Transverse colon (tissue), 4 donors: ENCODE measurements at regions not wholly inside any gene's neighbourhood (a gene's known extent, or its start where the extent isn't known, plus 50 kb on each side); places are given as distances from the start of the nearest gene placed in this dataset.
"Not testable (repeated sequence)": the region's sequence is repeated elsewhere in the genome, so short reads cannot be mapped to it uniquely, and the experiment has no call there.

Experiments used
- DNase-seq: peaks from one replicate; pipeline ENCODE4 v3.0.0-alpha.2; 2019
- H3K27ac ChIP-seq, 4 donors: fragments of 200-600 bp; sonication (generic); 2 replicates each; pipeline ENCODE4 v1.5.1; 2016 to 2018; ENCODE audit warnings: inconsistent platforms in 4 of 4
- H3K27me3 ChIP-seq: fragments of 200-600 bp; sonication (generic); 2 replicates; pipeline ENCODE4 v1.5.1; 2017; ENCODE audit warnings: inconsistent platforms
- H3K36me3 ChIP-seq, 4 donors: fragments of 200-600 bp; sonication (generic); 2 replicates each; pipeline ENCODE4 v1.5.1; 2017 to 2019; ENCODE audit warnings: inconsistent platforms in 4 of 4
- H3K4me1 ChIP-seq, 4 donors: fragments of 200-600 bp; sonication (generic); 2 replicates each; pipeline ENCODE4 v1.5.1; 2017 to 2020; ENCODE audit warnings: inconsistent platforms in 4 of 4
- H3K4me3 ChIP-seq, 4 donors: fragments of 200-600 bp; sonication (generic); 1 replicate in 1 of 4; 2 replicates in 3 of 4; pipeline versions ENCODE4 v1.5.1 to v1.6.1; 2017 to 2019; ENCODE audit warnings: inconsistent platforms in 4 of 4
- H3K9me3 ChIP-seq, 2 donors: fragments of 200-600 bp; sonication (generic); 2 replicates each; pipeline ENCODE4 v1.5.1; 2017 to 2019; ENCODE audit warnings: inconsistent platforms in 2 of 2
- WGBS, 2 donors: methylation state at CpG; one replicate each; pipeline ENCODE4 v1.1.5; 2018; ENCODE audit warnings: low coverage in 1 of 2; 5-methylcytosine and 5-hydroxymethylcytosine counted together
- in situ Hi-C, 4 donors: fragments of 200-750 bp; cut with MboI; loops; one replicate each; pipeline versions ENCODE4 v1.15.0 to v1.15.1; 2017; ENCODE audit warnings: low sequenced_read_pairs in 3 of 4, low pct_ligation_motif_present in 1 of 4, low pct_unique_long_range_greater_than_20kb in 1 of 4
- intact Hi-C: fragments of 100-400 bp; cut with DNase I; formaldehyde crosslinking; loops from one replicate; pipeline ENCODE4 v1.15.1; 2023; ENCODE audit warnings: low total_unique reads

DNA sequence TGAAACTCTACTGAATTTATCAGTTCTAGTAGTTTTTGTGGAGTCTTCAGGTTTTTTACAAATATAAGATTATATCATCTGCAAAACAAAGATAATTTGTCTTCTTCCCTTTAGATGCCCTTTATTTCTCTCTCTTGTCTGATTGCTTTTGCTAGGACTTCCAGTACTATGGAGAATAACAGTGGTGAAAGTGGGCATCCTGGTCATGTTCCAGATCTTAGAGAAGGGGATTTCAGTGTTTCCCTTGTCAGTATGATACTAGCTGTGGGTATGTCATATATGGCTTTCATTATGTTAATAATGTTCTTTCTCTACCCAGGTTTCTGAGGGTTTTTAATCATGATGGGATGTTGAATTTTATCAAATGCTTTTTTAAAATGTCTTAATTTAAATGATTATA lies 158.1 kb upstream of the TPTE start:
- H3K36me3 ChIP-seq, in situ Hi-C loops, H3K4me1 ChIP-seq, H3K27me3 ChIP-seq, H3K27ac ChIP-seq, DNase-seq, H3K4me3 ChIP-seq, intact Hi-C loops: not testable (repeated sequence)
- H3K9me3 ChIP-seq = peaks cover 31 to 38% of the 10 kb centered on the region in 2 donors

- H3K36me3 ChIP-seq, H3K27ac ChIP-seq, H3K4me3 ChIP-seq, H3K4me1 ChIP-seq, in situ Hi-C loops, H3K27me3 ChIP-seq, intact Hi-C loops, DNase-seq: not testable (repeated sequence)
- peaks cover 17 to 21% of the 10 kb centered on the region in 2 donors for H3K9me3 ChIP-seq
- 55 to 58% methylated on average over 7 to 8 of the region's 11 CpGs for WGBS, 2 donors
These were observed 155.2 kb upstream of the TPTE start for GRCh38 chr21:10366210-10366609.

- H3K27me3 ChIP-seq, intact Hi-C loops, DNase-seq, H3K4me3 ChIP-seq, H3K36me3 ChIP-seq, in situ Hi-C loops, H3K4me1 ChIP-seq, H3K27ac ChIP-seq: not testable (repeated sequence)
- WGBS, 2 donors = 51 to 70% methylated on average over 7 of the region's 8 CpGs
- H3K9me3 ChIP-seq = peaks cover 8 to 11% of the 10 kb centered on the region in 2 donors
These were observed 153.8 kb upstream of the TPTE start for GRCh38 chr21:10367586-10367985.

- H3K9me3 ChIP-seq, H3K36me3 ChIP-seq, H3K27me3 ChIP-seq, H3K4me1 ChIP-seq, in situ Hi-C loops, H3K4me3 ChIP-seq, intact Hi-C loops, H3K27ac ChIP-seq, DNase-seq: not testable (repeated sequence)
- 74 to 77% methylated on average over 16 of the region's 16 CpGs for WGBS, 2 donors
These were observed 153.0 kb upstream of the TPTE start for GRCh38 chr21:10368323-10368798.

DNA sequence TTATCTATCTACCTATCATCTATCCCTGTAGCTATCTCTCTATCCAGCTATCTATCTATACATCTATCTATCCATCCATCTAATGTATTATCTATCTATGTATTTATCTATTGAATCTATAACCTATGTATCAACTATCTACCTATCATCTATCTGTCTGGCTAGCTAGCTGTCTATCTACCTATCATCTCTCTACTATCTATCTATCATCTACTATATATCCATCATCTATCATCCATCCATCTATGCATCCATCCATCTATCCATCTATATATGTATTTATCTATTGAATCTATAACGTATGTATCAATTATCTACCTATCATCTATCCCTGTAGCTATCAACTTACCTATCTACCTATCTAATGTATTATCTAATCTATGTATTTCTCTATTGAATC lies 152.1 kb upstream of the TPTE start:
- H3K9me3 ChIP-seq, H3K4me1 ChIP-seq, H3K4me3 ChIP-seq, H3K27ac ChIP-seq, intact Hi-C loops, DNase-seq, H3K36me3 ChIP-seq, in situ Hi-C loops, H3K27me3 ChIP-seq: not testable (repeated sequence)
- WGBS, 2 donors = 60 to 65% methylated on average over 1 of the region's 1 CpG

DNA sequence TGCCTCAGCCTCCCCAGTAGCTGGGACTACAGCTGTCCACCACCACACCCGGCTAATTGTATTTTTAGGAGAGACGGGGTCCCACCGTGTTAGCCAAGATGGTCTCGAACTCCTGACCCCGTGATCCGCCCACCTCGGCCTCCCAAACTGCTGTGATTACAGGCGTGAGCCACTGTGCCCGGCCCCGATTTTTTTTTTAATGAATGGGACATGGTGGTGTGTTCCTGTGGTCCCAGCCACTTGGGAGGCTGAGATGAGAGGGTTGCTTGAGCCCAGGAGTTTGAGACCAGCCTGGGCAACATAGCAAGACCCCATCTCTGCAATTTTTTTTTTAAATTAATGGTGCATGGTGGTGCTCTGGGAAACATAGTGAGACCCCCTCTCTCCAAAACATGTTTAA lies 143.6 kb upstream of the TPTE start:
- in situ Hi-C loops, H3K4me1 ChIP-seq, H3K4me3 ChIP-seq, H3K36me3 ChIP-seq, H3K27ac ChIP-seq, intact Hi-C loops, DNase-seq, H3K27me3 ChIP-seq: not testable (repeated sequence)
- peaks cover 34 to 37% of the 10 kb centered on the region in 2 donors for H3K9me3 ChIP-seq
- WGBS, 2 donors = 76 to 78% methylated on average over 9 to 10 of the region's 10 CpGs

DNA sequence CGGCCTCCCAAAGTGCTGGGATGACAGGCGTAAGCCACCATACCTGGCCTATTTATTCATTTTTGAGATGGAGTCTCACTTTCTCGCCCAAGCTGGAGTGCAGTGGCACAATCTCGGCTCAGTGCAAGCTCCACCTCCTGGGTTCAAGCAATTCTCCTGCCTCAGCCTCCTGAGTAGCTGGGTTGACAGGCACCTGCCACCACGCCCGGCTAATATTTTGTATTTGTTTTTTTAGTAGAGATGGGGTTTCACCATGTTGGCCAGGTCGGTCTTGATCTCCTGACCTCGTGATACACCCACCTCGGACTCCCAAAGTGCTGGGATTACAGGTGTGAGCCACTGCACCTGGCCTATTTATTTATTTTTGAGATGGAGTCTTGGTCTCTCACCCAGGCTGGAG lies 141.6 kb upstream of the TPTE start:
- H3K36me3 ChIP-seq, H3K4me1 ChIP-seq, DNase-seq, in situ Hi-C loops, H3K4me3 ChIP-seq, intact Hi-C loops, H3K27ac ChIP-seq, H3K27me3 ChIP-seq: not testable (repeated sequence)
- H3K9me3 ChIP-seq = peaks cover 36 to 43% of the 10 kb centered on the region in 2 donors
- 72 to 82% methylated on average over 9 of the region's 9 CpGs for WGBS, 2 donors

- H3K4me1 ChIP-seq, H3K27me3 ChIP-seq, H3K36me3 ChIP-seq, H3K4me3 ChIP-seq, H3K27ac ChIP-seq, DNase-seq, intact Hi-C loops, in situ Hi-C loops: not testable (repeated sequence)
- 82 to 85% methylated on average over 6 of the region's 6 CpGs for WGBS, 2 donors
- H3K9me3 ChIP-seq = peaks cover 47 to 52% of the 10 kb centered on the region in 2 donors
These were observed 139.7 kb upstream of the TPTE start for GRCh38 chr21:10381687-10382060.

DNA sequence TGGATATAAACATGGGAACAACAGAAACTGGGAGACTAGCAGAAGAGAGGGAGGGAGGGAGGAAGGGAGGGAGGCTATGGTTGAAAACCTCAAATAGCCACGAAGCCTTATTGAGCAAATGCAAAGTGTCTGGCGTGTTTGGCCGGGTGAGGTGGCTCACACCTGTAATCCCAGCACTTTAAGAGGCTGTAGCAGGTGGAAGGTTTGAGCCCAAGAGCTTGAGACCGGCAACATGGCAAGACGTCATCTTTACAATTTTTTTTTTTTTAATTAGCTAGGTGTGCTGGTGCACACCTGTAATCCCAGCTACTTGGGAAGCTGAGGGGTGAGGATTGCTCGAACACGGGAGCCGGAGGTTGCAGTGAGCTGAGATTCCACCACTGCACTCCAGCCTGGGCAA lies 139.2 kb upstream of the TPTE start:
- DNase-seq, H3K4me3 ChIP-seq, intact Hi-C loops, H3K4me1 ChIP-seq, in situ Hi-C loops, H3K27me3 ChIP-seq, H3K36me3 ChIP-seq, H3K27ac ChIP-seq: not testable (repeated sequence)
- H3K9me3 ChIP-seq = peaks cover 51 to 54% of the 10 kb centered on the region in 2 donors
- WGBS, 2 donors = 68 to 75% methylated on average over 8 of the region's 8 CpGs

DNA sequence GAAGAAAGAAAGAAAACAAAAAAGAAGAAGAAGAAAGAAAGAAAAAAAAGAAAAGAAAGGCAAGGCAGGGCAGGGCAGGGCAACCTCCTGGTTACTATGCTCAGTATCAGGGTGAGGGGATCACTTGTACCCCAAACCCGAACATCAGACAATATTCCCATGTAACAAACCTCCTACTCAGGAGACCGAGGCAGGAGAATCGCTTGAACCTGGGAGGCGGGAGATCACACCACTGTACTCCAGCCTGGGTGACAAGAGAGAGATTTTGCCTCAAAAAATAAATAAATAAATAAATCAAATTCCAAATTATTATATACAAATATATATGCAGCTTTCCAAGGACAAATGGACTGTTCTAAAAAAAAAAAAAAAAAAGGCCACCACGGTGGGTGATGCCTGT lies 138.8 kb upstream of the TPTE start:
- H3K36me3 ChIP-seq, in situ Hi-C loops, H3K4me3 ChIP-seq, H3K4me1 ChIP-seq, H3K27ac ChIP-seq, intact Hi-C loops, DNase-seq, H3K27me3 ChIP-seq: not testable (repeated sequence)
- 67 to 78% methylated on average over 5 of the region's 5 CpGs for WGBS, 2 donors
- H3K9me3 ChIP-seq = peaks cover 52 to 53% of the 10 kb centered on the region in 2 donors

DNA sequence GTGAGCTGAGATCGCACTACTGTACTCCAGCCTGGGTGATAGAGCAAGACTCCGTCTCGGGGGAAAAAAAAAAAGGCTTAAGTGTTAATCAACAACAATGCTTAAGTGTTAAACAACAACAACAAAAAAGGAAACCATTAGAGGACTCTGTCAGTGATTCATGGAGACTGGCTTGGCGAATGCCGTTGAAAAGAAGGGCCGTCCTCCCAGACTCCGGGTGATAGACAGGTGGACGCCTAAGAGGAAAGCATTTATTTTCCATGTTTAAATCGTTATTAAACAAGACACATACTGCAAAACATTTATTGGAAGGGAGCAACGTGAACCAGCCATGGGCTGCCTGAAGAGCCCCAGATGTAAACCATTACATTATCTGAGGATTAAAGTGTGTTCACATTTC lies 137.8 kb upstream of the TPTE start:
- H3K27ac ChIP-seq = not testable (repeated sequence)

More for the DNA sequence above, 137.8 kb upstream of the TPTE start:
- in situ Hi-C loops, DNase-seq, H3K36me3 ChIP-seq, H3K27me3 ChIP-seq, intact Hi-C loops, H3K4me1 ChIP-seq, H3K4me3 ChIP-seq: not testable (repeated sequence)
- 78 to 81% methylated on average over 10 of the region's 10 CpGs for WGBS, 2 donors
- peaks cover 51 to 52% of the 10 kb centered on the region in 2 donors for H3K9me3 ChIP-seq
